ENCODE measurements at regions not wholly inside any gene's neighbourhood (a gene's known extent, or its start where the extent isn't known, plus 50 kb on each side); places are given as distances from the start of the nearest gene placed in this dataset.

DNA sequence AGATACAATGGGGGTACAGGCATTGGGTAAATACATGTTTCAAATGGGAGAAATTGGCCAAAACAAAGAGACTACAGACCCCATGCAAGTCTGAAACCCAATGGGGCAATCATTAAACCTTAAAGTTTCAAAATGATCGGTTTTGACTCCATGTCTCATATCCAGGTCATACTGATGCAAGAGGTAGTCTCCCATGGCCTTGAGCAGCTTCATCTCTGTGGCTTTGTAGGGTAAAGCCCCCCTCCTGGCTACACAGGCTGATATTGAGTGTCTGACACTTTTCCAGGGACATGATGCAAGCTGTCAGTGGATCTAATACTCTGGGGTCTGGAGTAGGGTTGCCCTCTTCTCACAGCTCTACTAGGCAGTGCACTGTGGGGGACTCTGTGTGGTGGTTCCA is 286.1 kb downstream of the LRRIQ3 start:
- H3K27ac ChIP-seq: no peak overlapping the region
- H3K4me1 ChIP-seq (replicated peaks in 1 of 2): no peaks in the 10 kb centered on the region
- 82 to 91% (median 86%) methylated on average over 1 of the region's 1 CpG for WGBS, 4 donors
- intact Hi-C loops (cut with DNase I): no loop called here
- no peaks in the 10 kb centered on the region for H3K36me3 ChIP-seq (replicated peaks in 1 of 2)
- H3K4me3 ChIP-seq: no peak overlapping the region
- H3K9me3 ChIP-seq (replicated peaks in 1 of 3): no peaks in the 10 kb centered on the region
- DNase-seq: no peak
- TF ChIP-seq, protein P1, sequence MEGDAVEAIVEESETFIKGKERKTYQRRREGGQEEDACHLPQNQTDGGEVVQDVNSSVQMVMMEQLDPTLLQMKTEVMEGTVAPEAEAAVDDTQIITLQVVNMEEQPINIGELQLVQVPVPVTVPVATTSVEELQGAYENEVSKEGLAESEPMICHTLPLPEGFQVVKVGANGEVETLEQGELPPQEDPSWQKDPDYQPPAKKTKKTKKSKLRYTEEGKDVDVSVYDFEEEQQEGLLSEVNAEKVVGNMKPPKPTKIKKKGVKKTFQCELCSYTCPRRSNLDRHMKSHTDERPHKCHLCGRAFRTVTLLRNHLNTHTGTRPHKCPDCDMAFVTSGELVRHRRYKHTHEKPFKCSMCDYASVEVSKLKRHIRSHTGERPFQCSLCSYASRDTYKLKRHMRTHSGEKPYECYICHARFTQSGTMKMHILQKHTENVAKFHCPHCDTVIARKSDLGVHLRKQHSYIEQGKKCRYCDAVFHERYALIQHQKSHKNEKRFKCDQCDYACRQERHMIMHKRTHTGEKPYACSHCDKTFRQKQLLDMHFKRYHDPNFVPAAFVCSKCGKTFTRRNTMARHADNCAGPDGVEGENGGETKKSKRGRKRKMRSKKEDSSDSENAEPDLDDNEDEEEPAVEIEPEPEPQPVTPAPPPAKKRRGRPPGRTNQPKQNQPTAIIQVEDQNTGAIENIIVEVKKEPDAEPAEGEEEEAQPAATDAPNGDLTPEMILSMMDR (IDR thresholded peaks at IDR 0.05): no peak
- no peak for TF ChIP-seq POLR2A (IDR thresholded peaks at IDR 0.05)
- no peaks in the 10 kb centered on the region for H3K27me3 ChIP-seq

DNA sequence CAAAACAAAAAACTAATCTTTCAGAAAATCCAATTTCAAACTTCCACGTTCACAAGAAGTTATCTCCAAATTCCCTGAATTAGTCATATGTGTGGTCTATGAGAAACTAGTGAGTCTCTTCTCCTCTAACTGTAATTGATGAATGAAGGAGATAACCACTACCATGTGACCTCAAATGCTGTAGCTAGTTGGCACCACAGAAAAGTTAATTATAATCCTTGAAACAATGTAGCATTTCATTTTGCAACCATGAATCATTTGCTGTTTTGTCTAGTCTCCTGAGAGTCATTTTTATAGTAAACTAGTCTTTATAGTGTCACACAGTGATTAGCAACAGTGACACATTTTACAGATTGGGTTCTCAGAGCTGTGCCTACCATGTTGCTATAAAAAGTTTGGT is 287.5 kb downstream of the LRRIQ3 start:
- no peak overlapping the region for H3K4me3 ChIP-seq
- no peaks in the 10 kb centered on the region for H3K36me3 ChIP-seq (replicated peaks in 1 of 2)
- intact Hi-C loops (cut with DNase I): no loop called here
- no peaks in the 10 kb centered on the region for H3K4me1 ChIP-seq (replicated peaks in 1 of 2)
- no peaks in the 10 kb centered on the region for H3K27me3 ChIP-seq
- no peaks in the 10 kb centered on the region for H3K9me3 ChIP-seq (replicated peaks in 1 of 3)
- no peak for TF ChIP-seq POLR2A (IDR thresholded peaks at IDR 0.05)
- TF ChIP-seq, protein P1 (IDR thresholded peaks at IDR 0.05): no peak
- DNase-seq: no peak
- no peak overlapping the region for H3K27ac ChIP-seq
- 47 to 72% (median 66%) methylated on average over 1 of the region's 1 CpG for WGBS, 4 donors

DNA sequence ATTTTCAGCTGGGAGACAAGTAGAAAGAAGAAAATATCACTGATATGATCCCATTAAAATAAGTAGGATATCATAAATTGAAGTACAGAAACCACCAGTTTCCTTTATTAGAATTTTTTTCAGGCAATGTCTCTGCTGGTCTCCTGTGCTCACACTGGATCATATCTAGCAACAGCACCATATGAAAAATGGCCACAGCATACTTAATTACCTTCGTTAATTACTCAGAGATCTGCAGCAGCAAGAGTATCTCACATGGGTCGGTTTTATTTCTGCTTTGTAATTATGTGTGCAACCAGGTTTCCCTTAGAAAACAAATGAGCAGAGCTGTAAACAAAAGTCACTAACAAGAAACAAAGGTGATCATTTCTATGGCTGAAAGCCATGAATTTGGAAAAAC is 287.9 kb downstream of the LRRIQ3 start:
- H3K9me3 ChIP-seq (replicated peaks in 1 of 3): no peaks in the 10 kb centered on the region
- H3K27me3 ChIP-seq: no peaks in the 10 kb centered on the region
- TF ChIP-seq, protein P1 (IDR thresholded peaks at IDR 0.05): no peak
- no peaks in the 10 kb centered on the region for H3K36me3 ChIP-seq (replicated peaks in 1 of 2)
- intact Hi-C loops (cut with DNase I): no loop called here
- H3K4me3 ChIP-seq: no peak overlapping the region
- 56 to 71% (median 58%) methylated on average over 2 of the region's 2 CpGs for WGBS, 4 donors
- no peaks in the 10 kb centered on the region for H3K4me1 ChIP-seq (replicated peaks in 1 of 2)
- H3K27ac ChIP-seq: no peak overlapping the region
- no peak for DNase-seq

DNA sequence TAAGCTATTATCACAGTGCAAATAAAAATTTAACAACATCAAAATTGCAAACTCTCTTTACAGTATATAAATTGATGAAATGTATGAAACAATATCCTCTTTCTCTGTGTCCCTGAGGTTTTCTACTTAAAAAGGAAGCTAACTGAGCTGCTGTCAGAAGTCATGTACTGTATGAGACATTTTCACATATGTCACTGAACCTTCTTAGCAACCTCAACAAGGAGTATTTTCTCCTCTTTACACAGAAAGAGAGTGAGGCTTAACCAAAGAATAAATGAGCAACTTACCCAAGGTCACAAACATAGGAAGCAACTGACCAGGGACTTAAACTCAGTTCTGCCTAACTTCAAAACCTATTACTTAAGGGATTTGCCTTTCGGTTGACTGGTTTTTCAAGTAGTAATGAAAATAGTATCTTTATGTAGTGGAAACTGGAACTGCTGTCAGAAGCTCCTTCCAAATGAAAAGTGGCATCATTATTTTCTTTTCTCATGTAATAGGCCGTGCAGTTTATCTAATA is 288.9 kb downstream of the LRRIQ3 start:
- intact Hi-C loops (cut with DNase I): no loop called here
- no peak overlapping the region for H3K4me3 ChIP-seq
- H3K9me3 ChIP-seq (replicated peaks in 1 of 3): no peaks in the 10 kb centered on the region

More for the DNA sequence above, 288.9 kb downstream of the LRRIQ3 start:
- Histone ChIP-seq H3K4me1 (replicated peaks in 1 of 2) (no peaks in the 10 kb centered on the region), H3K36me3 (replicated peaks in 1 of 2) (no peaks in the 10 kb centered on the region), H3K27me3 (no peaks in the 10 kb centered on the region), H3K27ac (no peak overlapping the region)
- 51 to 64% (median 62%) methylated on average over 2 of the region's 2 CpGs for WGBS, 4 donors
- TF ChIP-seq, protein P1 (IDR thresholded peaks at IDR 0.05): no peak
- no peak for TF ChIP-seq POLR2A (IDR thresholded peaks at IDR 0.05)
- no peak for DNase-seq

Data from adrenal gland (tissue), 9 donors.